Mucosa of descending colon (tissue), 3 donors: ENCODE measurements at regions not wholly inside any gene's neighbourhood (a gene's known extent, or its start where the extent isn't known, plus 50 kb on each side); places are given as distances from the start of the nearest gene placed in this dataset.
"Not testable (repeated sequence)": the region's sequence is repeated elsewhere in the genome, so short reads cannot be mapped to it uniquely, and the experiment has no call there.

ENCODE experiments used
- ATAC-seq: fragments of 200-7000 bp; cut with Tn5 transposase; one replicate; pipeline ENCODE4 v1.9.1; 2020; ENCODE audit warnings: mild to moderate bottlenecking, moderate library complexity
- DNase-seq, 3 donors: peaks; one replicate each; pipeline ENCODE4 v3.0.0-alpha.2; 2020
- H3K36me3 ChIP-seq: fragments of 200-600 bp; one replicate; pipeline ENCODE4 v1.8.0; 2021; ENCODE audit warnings: low read depth, mild to moderate bottlenecking
- H3K4me1 ChIP-seq: fragments of 200-600 bp; one replicate; pipeline ENCODE4 v1.8.0; 2021; ENCODE audit warnings: low read depth, mild to moderate bottlenecking
- H3K4me3 ChIP-seq: fragments of 200-600 bp; one replicate; pipeline ENCODE4 v1.8.0; 2021; ENCODE audit warnings: mild to moderate bottlenecking
- H3K9me3 ChIP-seq: fragments of 200-600 bp; one replicate; pipeline ENCODE4 v1.8.0; 2021; ENCODE audit warnings: mild to moderate bottlenecking
- intact Hi-C, 2 donors: fragments of 100-400 bp; cut with DNase I in 1 of 2; cut with micrococcal nuclease in 1 of 2; formaldehyde crosslinking; loops; one replicate each; pipeline versions ENCODE4 v1.11.0 to v1.11.1; 2022; cut with DNase I, micrococcal nuclease
- TF ChIP-seq, protein P1 (sequence below): fragments of 200-600 bp; IDR thresholded peaks from one replicate; pipeline ENCODE4 v1.8.0; 2022; ENCODE audit warnings: antibody characterized with exemption, mild to moderate bottlenecking
- donor health status: DM: no; HTN: no; CAD: no; lungs with moderate emphysema.
- donor health status: DM: no; HTN: no; CAD: no.
- donor health status: DM: no; HTN: yes; CAD: no.

GRCh38 chr14:77990337-77990736 is 179.8 kb upstream of the NRXN3 start:
- Histone ChIP-seq H3K4me3 (no peak overlapping the region), H3K36me3 (no peaks in the 10 kb centered on the region), H3K9me3 (no peaks in the 10 kb centered on the region), H3K4me1 (no peaks in the 10 kb centered on the region)
- TF ChIP-seq, protein P1, sequence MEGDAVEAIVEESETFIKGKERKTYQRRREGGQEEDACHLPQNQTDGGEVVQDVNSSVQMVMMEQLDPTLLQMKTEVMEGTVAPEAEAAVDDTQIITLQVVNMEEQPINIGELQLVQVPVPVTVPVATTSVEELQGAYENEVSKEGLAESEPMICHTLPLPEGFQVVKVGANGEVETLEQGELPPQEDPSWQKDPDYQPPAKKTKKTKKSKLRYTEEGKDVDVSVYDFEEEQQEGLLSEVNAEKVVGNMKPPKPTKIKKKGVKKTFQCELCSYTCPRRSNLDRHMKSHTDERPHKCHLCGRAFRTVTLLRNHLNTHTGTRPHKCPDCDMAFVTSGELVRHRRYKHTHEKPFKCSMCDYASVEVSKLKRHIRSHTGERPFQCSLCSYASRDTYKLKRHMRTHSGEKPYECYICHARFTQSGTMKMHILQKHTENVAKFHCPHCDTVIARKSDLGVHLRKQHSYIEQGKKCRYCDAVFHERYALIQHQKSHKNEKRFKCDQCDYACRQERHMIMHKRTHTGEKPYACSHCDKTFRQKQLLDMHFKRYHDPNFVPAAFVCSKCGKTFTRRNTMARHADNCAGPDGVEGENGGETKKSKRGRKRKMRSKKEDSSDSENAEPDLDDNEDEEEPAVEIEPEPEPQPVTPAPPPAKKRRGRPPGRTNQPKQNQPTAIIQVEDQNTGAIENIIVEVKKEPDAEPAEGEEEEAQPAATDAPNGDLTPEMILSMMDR = no peak
- DNase-seq (no peak), ATAC-seq (no peak)
- intact Hi-C loops = no loop called here

DNA sequence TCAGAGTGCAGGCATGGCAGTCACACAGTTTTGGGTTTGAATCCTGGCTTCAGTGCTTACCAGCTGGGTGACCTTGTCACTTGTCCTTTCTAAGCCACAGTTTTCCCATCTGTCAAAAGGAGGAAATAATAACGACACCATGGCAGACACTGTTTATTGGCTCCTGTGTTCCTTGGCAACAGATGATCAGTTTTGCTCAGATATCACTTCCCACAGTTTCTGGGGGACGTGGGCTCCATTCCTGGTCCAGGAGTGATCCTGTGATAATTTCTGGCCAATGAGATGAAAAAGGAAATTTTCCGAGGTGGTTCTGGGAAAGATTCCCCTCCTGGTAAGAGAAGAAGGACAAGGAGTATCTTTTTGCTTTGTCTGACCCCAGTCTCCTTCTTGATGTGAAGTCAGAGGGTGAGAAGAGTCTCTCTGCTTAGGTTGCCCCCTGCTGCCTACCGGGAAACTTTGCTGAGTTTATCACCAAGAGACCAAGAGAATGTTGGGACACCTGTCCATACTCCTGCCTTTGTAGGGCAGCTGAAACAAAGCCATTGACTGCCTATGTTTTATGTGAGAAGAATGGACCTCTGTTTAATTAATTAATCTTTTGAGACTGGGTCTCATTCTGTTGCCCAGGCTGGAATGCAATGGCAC is 178.9 kb upstream of the NRXN3 start:
- ATAC-seq (no peak), DNase-seq (no peak)

DNA sequence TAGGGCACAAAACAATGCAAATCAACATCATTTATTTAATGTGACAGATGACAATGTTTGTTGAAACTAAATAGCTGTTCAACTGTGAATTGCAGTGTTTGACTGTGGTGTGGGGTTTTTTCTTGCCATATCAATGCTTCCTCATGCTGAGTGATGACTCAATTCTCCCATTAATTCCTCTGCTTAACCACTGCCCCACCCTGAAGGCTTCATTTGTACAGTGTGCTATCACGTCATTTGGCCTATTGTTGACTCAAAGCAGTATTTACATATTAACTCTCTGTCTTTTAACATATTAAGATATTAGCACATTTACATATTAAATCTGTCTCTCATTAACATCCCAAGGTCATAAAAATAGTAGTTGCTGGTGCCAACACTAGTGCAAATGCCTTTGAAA is 164.8 kb upstream of the NRXN3 start:
- H3K4me3 ChIP-seq = no peak overlapping the region
- H3K36me3 ChIP-seq = no peaks in the 10 kb centered on the region
- H3K4me1 ChIP-seq = no peaks in the 10 kb centered on the region
- peaks cover 9% of the 10 kb centered on the region for H3K9me3 ChIP-seq
- no peak for DNase-seq
- ATAC-seq = peak; percentile 23
- TF ChIP-seq, protein P1 = no peak
- intact Hi-C loops = no loop called here

More for the DNA sequence above, 178.9 kb upstream of the NRXN3 start:
- no peak overlapping the region for H3K4me3 ChIP-seq
- intact Hi-C loops = no loop called here
- H3K36me3 ChIP-seq = no peaks in the 10 kb centered on the region
- H3K4me1 ChIP-seq = no peaks in the 10 kb centered on the region
- no peaks in the 10 kb centered on the region for H3K9me3 ChIP-seq
- TF ChIP-seq, protein P1 = no peak

GRCh38 chr14:78007160-78007559 is 163.0 kb upstream of the NRXN3 start:
- Histone ChIP-seq H3K9me3 (no peaks in the 10 kb centered on the region), H3K36me3 (no peaks in the 10 kb centered on the region), H3K4me1 (no peaks in the 10 kb centered on the region), H3K4me3 (no peak overlapping the region)
- ATAC-seq = no peak
- TF ChIP-seq, protein P1 = no peak
- no peak for DNase-seq
- intact Hi-C loops = no loop called here

DNA sequence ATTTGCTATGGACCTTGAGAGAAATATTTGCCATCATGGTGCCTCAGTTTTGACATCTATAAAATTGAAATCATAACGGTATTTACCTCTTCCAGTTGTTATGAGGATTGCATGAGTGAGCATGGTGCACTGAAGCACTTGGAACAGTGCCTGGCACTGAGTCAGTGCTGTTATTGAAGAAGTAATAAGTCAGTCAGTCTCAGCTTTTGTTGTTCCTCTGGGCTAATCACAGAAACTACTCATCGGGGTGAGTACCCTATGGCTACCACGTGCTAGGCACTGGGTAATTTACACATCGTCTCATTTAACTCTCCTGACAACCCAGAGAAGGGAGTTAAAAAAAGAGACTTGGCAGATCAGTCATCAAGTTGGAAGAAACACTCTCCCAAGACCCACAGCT is 159.5 kb upstream of the NRXN3 start:
- Histone ChIP-seq H3K36me3 (no peaks in the 10 kb centered on the region), H3K4me1 (no peaks in the 10 kb centered on the region), H3K9me3 (no peaks in the 10 kb centered on the region), H3K4me3 (no peak overlapping the region)
- TF ChIP-seq, protein P1 = no peak
- no peak for DNase-seq
- intact Hi-C loops = no loop called here
- ATAC-seq = no peak

DNA sequence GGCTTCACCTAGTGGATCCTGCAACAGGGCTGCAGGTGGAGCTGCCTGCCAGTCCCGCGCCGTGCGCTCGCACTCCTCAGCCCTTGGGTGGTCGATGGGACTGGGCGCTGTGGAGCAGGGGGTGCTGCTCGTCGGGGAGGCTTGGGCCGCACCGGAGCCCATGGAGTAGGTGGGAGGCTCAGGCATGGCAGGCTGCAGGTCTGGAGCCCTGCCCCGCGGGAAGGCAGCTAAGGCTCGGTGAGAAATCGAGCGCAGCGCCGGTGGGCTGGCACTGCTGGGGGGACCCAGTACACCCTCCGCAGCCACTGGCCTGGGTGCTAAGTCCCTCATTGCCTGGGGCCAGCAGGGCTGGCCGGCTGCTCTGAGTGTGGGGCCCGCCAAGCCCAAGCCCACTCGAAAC is 156.3 kb upstream of the NRXN3 start:
- H3K36me3 ChIP-seq, H3K4me1 ChIP-seq, intact Hi-C loops, ATAC-seq, H3K4me3 ChIP-seq, H3K9me3 ChIP-seq: not testable (repeated sequence)
- DNase-seq = peak in 1 of 3 donors; percentile 38
